Gastrocnemius medialis (tissue), 4 donors: ENCODE measurements at regions not wholly inside any gene's neighbourhood (a gene's known extent, or its start where the extent isn't known, plus 50 kb on each side); places are given as distances from the start of the nearest gene placed in this dataset.

Source experiments
- ATAC-seq, 2 donors: fragments of 150-250 bp; one replicate each; pipeline ENCODE4 v1.9.1; 2016
- DNase-seq, 2 donors: peaks; one replicate each; pipeline ENCODE4 v3.0.0-alpha.2; 2019
- H3K27ac ChIP-seq, 4 donors: fragments of 200-600 bp; sonication (generic); 1 replicate in 1 of 4; 2 replicates in 3 of 4; pipeline ENCODE4 v1.5.1; 2016 to 2018; ENCODE audit warnings: mild to moderate bottlenecking in 2 of 4, moderate library complexity in 1 of 4
- H3K27me3 ChIP-seq, 3 donors: fragments of 200-600 bp; sonication (generic) in 2 of 3; 1 replicate in 1 of 3; 2 replicates in 2 of 3; pipeline versions ENCODE4 v1.5.1 to v1.6.0; 2016 to 2019; ENCODE audit warnings: mild to moderate bottlenecking in 1 of 3, moderate library complexity in 1 of 3
- H3K36me3 ChIP-seq, 2 donors: fragments of 200-600 bp; sonication (generic) in 1 of 2; one replicate each; pipeline ENCODE4 v1.5.1; 2017 to 2018
- H3K4me1 ChIP-seq, 2 donors: fragments of 200-600 bp; sonication (generic) in 1 of 2; one replicate each; pipeline ENCODE4 v1.5.1; 2016 to 2017; ENCODE audit warnings: mild to moderate bottlenecking in 2 of 2
- H3K4me3 ChIP-seq, 4 donors: fragments of 200-600 bp; sonication (generic) in 3 of 4; 1 replicate in 1 of 4; 2 replicates in 3 of 4; pipeline ENCODE4 v1.5.1; 2016 to 2019; ENCODE audit warnings: mild to moderate bottlenecking in 2 of 4
- H3K9me3 ChIP-seq, 3 donors: fragments of 200-600 bp; sonication (generic) in 2 of 3; 1 replicate in 1 of 3; 2 replicates in 2 of 3; pipeline ENCODE4 v1.5.1; 2016 to 2019
- POLR2A ChIP-seq, 2 donors: fragments of 450-650 bp; IDR thresholded peaks; one replicate each; pipeline ENCODE4 v1.6.1; 2017; ENCODE audit warnings: antibody characterized with exemption in 2 of 2, mild to moderate bottlenecking in 2 of 2, moderate library complexity in 2 of 2
- in situ Hi-C, 4 donors: fragments of 200-750 bp; cut with MboI; loops; one replicate each; pipeline versions ENCODE4 v1.15.0 to v1.8.0; 2017; ENCODE audit warnings: low sequenced_read_pairs in 4 of 4
- intact Hi-C: fragments of 100-400 bp; cut with DNase I; formaldehyde crosslinking; loops from one replicate; pipeline ENCODE4 v1.15.1; 2023; ENCODE audit warnings: low total_unique reads
- TF ChIP-seq, protein P1 (sequence below), 5 experiments: fragments of 450-650 bp in 3 of 5; fragments of 200-600 bp in 2 of 5; sonication (generic) in 2 of 5; IDR thresholded peaks in 4 of 5; conservative IDR thresholded peaks in 1 of 5; 1 replicate in 4 of 5; 2 replicates in 1 of 5; pipeline ENCODE4 v1.5.1; 2016 to 2019; ENCODE audit warnings: antibody characterized with exemption in 5 of 5, mild to moderate bottlenecking in 3 of 5, moderate library complexity in 3 of 5

DNA sequence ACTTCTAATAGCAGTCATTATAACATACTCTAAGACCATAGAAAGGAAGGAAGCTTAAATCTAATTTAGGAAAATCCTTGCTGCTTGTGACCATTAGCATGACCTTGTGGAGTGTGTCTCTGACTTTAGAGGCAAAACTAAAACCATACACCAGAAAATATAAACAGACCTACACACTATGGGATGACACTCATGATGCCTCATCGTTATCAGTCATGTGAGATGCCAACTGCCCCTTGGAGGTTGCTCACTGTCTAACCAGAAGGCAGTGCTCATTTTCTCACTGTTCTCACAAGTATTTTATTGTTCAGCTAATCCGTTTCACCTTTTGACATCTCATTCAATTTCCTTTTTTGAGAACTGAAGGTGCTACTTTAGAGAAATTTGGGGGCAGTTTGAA is 376.9 kb downstream of the RND3 start:
- H3K9me3 ChIP-seq, result no peaks in the 10 kb centered on the region
- DNase-seq (no peak), ATAC-seq (no peak)
- peaks cover 0 to 4% of the 10 kb centered on the region in 2 donors for H3K4me1 ChIP-seq
- in situ Hi-C loops, result no loop called here
- H3K27me3 ChIP-seq, result no peaks in the 10 kb centered on the region
- H3K36me3 ChIP-seq, result no peaks in the 10 kb centered on the region
- intact Hi-C loops, result no loop called here
- no peak for TF ChIP-seq POLR2A (IDR thresholded peaks at IDR 0.05)
- TF ChIP-seq, protein P1, sequence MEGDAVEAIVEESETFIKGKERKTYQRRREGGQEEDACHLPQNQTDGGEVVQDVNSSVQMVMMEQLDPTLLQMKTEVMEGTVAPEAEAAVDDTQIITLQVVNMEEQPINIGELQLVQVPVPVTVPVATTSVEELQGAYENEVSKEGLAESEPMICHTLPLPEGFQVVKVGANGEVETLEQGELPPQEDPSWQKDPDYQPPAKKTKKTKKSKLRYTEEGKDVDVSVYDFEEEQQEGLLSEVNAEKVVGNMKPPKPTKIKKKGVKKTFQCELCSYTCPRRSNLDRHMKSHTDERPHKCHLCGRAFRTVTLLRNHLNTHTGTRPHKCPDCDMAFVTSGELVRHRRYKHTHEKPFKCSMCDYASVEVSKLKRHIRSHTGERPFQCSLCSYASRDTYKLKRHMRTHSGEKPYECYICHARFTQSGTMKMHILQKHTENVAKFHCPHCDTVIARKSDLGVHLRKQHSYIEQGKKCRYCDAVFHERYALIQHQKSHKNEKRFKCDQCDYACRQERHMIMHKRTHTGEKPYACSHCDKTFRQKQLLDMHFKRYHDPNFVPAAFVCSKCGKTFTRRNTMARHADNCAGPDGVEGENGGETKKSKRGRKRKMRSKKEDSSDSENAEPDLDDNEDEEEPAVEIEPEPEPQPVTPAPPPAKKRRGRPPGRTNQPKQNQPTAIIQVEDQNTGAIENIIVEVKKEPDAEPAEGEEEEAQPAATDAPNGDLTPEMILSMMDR (IDR thresholded peaks at IDR 0.05 in 4 of 5, conservative IDR thresholded peaks at IDR 0.05 in 1 of 5), result no peak
- no peak overlapping the region for H3K27ac ChIP-seq
- no peak overlapping the region for H3K4me3 ChIP-seq

DNA sequence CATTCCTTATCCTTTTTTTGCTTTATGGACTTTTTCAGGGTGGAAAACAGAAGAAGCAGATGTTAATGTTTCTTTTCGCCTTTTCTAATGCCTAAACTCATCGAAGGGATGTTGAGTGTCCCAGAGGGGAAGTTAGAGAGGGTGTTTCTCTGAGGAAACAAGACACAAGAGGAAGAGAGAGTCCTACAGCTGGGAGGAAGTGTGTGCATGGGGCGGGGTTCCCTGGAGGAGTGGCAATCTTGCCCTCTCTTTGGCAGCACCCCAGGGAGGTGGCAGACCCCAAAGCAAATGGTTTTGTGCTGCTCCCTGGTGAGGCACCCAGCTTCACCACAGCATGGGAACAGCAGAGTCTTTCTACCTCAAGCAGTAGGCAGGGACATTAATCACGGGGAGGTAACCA is 377.6 kb downstream of the RND3 start:
- Histone ChIP-seq H3K4me1 (peaks cover 0 to 4% of the 10 kb centered on the region in 2 donors), H3K27ac (no peak overlapping the region), H3K9me3 (no peaks in the 10 kb centered on the region), H3K36me3 (no peaks in the 10 kb centered on the region), H3K4me3 (no peak overlapping the region), H3K27me3 (no peaks in the 10 kb centered on the region)
- DNase-seq (no peak), ATAC-seq (no peak)
- in situ Hi-C loops, result no loop called here
- intact Hi-C loops, result no loop called here
- TF ChIP-seq, protein P1 (IDR thresholded peaks at IDR 0.05 in 4 of 5, conservative IDR thresholded peaks at IDR 0.05 in 1 of 5), result no peak
- TF ChIP-seq POLR2A (IDR thresholded peaks at IDR 0.05), result no peak

DNA sequence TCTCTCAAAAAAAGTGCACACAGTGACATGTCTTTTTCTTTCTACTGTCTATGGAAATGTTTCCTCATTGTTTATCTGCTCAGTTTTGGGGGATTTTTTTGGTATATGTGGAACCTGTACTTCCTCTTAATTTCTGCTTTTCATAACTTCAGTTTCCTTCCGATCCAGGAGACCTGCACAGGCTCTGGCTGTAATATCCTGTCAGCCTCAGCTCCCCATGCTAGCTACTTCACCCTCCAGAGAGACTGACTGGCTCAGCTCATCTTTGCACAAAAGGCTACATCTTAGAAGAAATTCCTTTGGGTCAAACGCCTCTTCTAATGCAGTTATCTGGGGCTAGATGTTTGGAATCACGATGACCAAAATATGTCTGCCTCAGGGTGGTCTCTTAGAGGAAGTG is 378.4 kb downstream of the RND3 start:
- intact Hi-C loops (no loop called here), in situ Hi-C loops (no loop called here)
- ATAC-seq, result no peak

DNA sequence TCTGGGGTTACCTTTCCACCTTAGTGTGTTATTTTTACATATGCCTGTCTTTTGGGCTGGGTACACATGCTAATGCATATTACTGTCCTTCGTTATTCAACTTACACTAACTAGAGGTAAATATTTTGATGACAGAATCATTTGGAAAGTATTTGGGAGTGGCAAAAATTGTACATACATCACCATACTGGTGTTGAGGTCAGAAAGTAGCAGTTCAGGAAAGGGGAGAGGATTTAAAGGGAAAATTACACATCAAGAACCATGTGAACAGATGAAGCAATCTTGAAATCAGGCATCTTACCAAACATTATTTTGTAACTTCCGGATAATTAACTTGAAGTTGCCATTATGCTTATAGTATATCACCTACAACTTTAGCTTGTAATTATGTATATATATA is 379.7 kb downstream of the RND3 start:
- Histone ChIP-seq H3K4me1 (peaks cover 0 to 4% of the 10 kb centered on the region in 2 donors), H3K27me3 (no peaks in the 10 kb centered on the region), H3K27ac (no peak overlapping the region), H3K9me3 (no peaks in the 10 kb centered on the region), H3K36me3 (no peaks in the 10 kb centered on the region), H3K4me3 (no peak overlapping the region)
- intact Hi-C loops (no loop called here), in situ Hi-C loops (no loop called here)
- ATAC-seq (no peak), DNase-seq (no peak)
- TF ChIP-seq POLR2A (IDR thresholded peaks at IDR 0.05), result no peak
- TF ChIP-seq, protein P1 (IDR thresholded peaks at IDR 0.05 in 4 of 5, conservative IDR thresholded peaks at IDR 0.05 in 1 of 5), result no peak

More for the DNA sequence above, 378.4 kb downstream of the RND3 start:
- H3K27me3 ChIP-seq, result no peaks in the 10 kb centered on the region
- H3K27ac ChIP-seq, result no peak overlapping the region
- no peaks in the 10 kb centered on the region for H3K9me3 ChIP-seq
- TF ChIP-seq, protein P1 (IDR thresholded peaks at IDR 0.05 in 4 of 5, conservative IDR thresholded peaks at IDR 0.05 in 1 of 5), result no peak
- TF ChIP-seq POLR2A (IDR thresholded peaks at IDR 0.05), result no peak
- H3K4me1 ChIP-seq, result peaks cover 0 to 4% of the 10 kb centered on the region in 2 donors
- no peak overlapping the region for H3K4me3 ChIP-seq
- no peaks in the 10 kb centered on the region for H3K36me3 ChIP-seq
- no peak for DNase-seq

DNA sequence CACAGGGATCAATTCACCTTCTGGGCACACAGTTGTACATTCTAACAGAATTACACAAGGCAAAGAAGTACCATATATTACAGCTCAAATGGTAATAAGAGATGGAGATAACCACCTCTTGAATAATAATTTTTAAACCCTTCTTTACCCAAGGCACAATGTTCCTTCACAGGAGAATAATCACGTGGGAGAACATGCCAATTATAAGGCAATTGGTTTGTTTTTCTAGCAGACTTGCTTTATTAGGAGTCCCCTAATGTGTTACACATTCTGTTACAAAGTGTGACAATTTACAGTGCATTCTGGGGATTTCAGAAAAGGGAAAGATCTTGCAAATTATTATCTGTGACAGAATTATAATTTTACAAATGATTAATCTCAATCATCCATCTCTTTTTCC is 380.3 kb downstream of the RND3 start:
- in situ Hi-C loops, result no loop called here
- no peaks in the 10 kb centered on the region for H3K27me3 ChIP-seq
- no peaks in the 10 kb centered on the region for H3K9me3 ChIP-seq
- TF ChIP-seq, protein P1 (IDR thresholded peaks at IDR 0.05 in 4 of 5, conservative IDR thresholded peaks at IDR 0.05 in 1 of 5), result no peak
- no peak for TF ChIP-seq POLR2A (IDR thresholded peaks at IDR 0.05)
- H3K36me3 ChIP-seq, result no peaks in the 10 kb centered on the region
- peaks cover 0 to 4% of the 10 kb centered on the region in 2 donors for H3K4me1 ChIP-seq
- ATAC-seq, result no peak
- H3K4me3 ChIP-seq, result no peak overlapping the region
- no peak overlapping the region for H3K27ac ChIP-seq
- no peak for DNase-seq
- intact Hi-C loops, result no loop called here
